22Rv1 (cell line): ENCODE measurements at regions not wholly inside any gene's neighbourhood (a gene's known extent, or its start where the extent isn't known, plus 50 kb on each side); places are given as distances from the start of the nearest gene placed in this dataset.

Experiments
- ZFX ChIP-seq: fragments of 450-650 bp; IDR thresholded peaks from 2 replicates; pipeline ENCODE4 v1.6.1; 2017; ENCODE audit warnings: antibody characterized with exemption, borderline replicate concordance
- TF ChIP-seq, protein P1 (sequence below): fragments of 450-650 bp; IDR thresholded peaks from 2 replicates; pipeline ENCODE4 v1.5.1; 2017; ENCODE audit warnings: mild to moderate bottlenecking

DNA sequence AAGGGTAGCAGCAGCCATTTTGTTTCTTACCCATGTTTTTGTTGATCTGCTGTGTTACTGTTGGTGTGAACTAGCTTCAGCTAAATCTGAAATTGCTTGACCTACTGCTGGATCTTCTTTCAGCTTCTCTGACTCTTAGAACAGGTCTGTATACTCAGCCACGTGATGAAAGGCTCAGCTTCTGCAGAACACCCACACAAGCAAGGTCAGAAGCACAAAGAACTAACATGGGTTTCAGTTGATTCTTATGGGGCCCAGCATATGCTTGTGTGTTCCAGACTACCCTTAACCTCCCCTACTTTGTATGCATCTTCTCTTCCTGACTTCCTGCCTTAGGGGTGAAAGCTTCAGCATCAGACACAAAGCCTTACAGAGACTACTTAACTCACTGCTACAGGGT is 186.8 kb downstream of the HGF start:
- TF ChIP-seq, protein P1, sequence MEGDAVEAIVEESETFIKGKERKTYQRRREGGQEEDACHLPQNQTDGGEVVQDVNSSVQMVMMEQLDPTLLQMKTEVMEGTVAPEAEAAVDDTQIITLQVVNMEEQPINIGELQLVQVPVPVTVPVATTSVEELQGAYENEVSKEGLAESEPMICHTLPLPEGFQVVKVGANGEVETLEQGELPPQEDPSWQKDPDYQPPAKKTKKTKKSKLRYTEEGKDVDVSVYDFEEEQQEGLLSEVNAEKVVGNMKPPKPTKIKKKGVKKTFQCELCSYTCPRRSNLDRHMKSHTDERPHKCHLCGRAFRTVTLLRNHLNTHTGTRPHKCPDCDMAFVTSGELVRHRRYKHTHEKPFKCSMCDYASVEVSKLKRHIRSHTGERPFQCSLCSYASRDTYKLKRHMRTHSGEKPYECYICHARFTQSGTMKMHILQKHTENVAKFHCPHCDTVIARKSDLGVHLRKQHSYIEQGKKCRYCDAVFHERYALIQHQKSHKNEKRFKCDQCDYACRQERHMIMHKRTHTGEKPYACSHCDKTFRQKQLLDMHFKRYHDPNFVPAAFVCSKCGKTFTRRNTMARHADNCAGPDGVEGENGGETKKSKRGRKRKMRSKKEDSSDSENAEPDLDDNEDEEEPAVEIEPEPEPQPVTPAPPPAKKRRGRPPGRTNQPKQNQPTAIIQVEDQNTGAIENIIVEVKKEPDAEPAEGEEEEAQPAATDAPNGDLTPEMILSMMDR = no peak
- TF ChIP-seq ZFX = no peak
